Breast epithelium (tissue), 4 donors: ENCODE measurements at regions not wholly inside any gene's neighbourhood (a gene's known extent, or its start where the extent isn't known, plus 50 kb on each side); places are given as distances from the start of the nearest gene placed in this dataset.

Source experiments
- DNase-seq, 2 donors: peaks; one replicate each; pipeline ENCODE4 v3.0.0-alpha.2; 2019; ENCODE audit warnings: low spot score in 2 of 2
- H3K27ac ChIP-seq, 2 donors: fragments of 200-600 bp; sonication (generic) in 1 of 2; one replicate each; pipeline ENCODE4 v1.5.1; 2016 to 2019; ENCODE audit warnings: mild to moderate bottlenecking in 1 of 2
- H3K27me3 ChIP-seq, 2 donors: fragments of 200-600 bp; sonication (generic) in 1 of 2; one replicate each; pipeline versions ENCODE4 v1.5.1 to v1.6.0; 2017 to 2019; ENCODE audit warnings: control low read depth in 1 of 2, mild to moderate bottlenecking in 1 of 2
- H3K36me3 ChIP-seq: fragments of 200-600 bp; one replicate; pipeline ENCODE4 v1.5.1; 2019
- H3K4me1 ChIP-seq, 2 donors: fragments of 200-600 bp; sonication (generic); one replicate each; pipeline ENCODE4 v1.5.1; 2016 to 2019; ENCODE audit warnings: control low read depth in 1 of 2
- H3K4me3 ChIP-seq, 3 donors: fragments of 200-600 bp; sonication (generic); 1 replicate in 2 of 3; 2 replicates in 1 of 3; pipeline ENCODE4 v1.5.1; 2016 to 2019; ENCODE audit warnings: mild to moderate bottlenecking in 3 of 3, moderate library complexity in 2 of 3
- H3K9me3 ChIP-seq, 2 donors: fragments of 200-600 bp; sonication (generic) in 1 of 2; one replicate each; pipeline ENCODE4 v1.5.1; 2016 to 2019; ENCODE audit warnings: control low read depth in 1 of 2
- CTCF ChIP-seq, 3 donors: fragments of 450-650 bp; IDR thresholded peaks; one replicate each; pipeline ENCODE4 v1.5.1; 2016 to 2017; ENCODE audit warnings: antibody characterized with exemption in 3 of 3, mild to moderate bottlenecking in 3 of 3, moderate library complexity in 3 of 3
- POLR2A ChIP-seq: fragments of 450-650 bp; IDR thresholded peaks from one replicate; pipeline ENCODE4 v1.6.1; 2016; ENCODE audit warnings: antibody characterized with exemption, mild to moderate bottlenecking, moderate library complexity
- POLR2AphosphoS5 ChIP-seq, 3 donors: sonication (generic); formaldehyde crosslinking; IDR thresholded peaks; one replicate each; pipeline ENCODE4 v1.6.1; 2017; ENCODE audit warnings: antibody characterized with exemption in 3 of 3
- intact Hi-C: fragments of 100-400 bp; cut with DNase I; formaldehyde crosslinking; loops from one replicate; pipeline ENCODE4 v1.15.1; 2023; ENCODE audit warnings: low total_unique reads

- Histone ChIP-seq H3K4me3 (no peak overlapping the region), H3K4me1 (no peaks in the 10 kb centered on the region), H3K9me3 (no peaks in the 10 kb centered on the region), H3K27ac (no peak overlapping the region), H3K36me3 (no peaks in the 10 kb centered on the region), H3K27me3 (no peaks in the 10 kb centered on the region)
- intact Hi-C loops, result loop anchor here (5.0 kb wide), 1 partner anchor 255 kb away; no protein-coding TSS in a partner anchor
- TF ChIP-seq CTCF (IDR thresholded peaks at IDR 0.05), result no peak
- TF ChIP-seq POLR2A, result no peak
- TF ChIP-seq POLR2AphosphoS5 (IDR thresholded peaks at IDR 0.05), result no peak
- DNase-seq, result no peak
Observed at GRCh38 chr4:101667348-101667747, 123.2 kb upstream of the BANK1 start.

GRCh38 chr4:101660607-101661006, 129.9 kb upstream of the BANK1 start:
- intact Hi-C loops, result no loop called here
- TF ChIP-seq CTCF (IDR thresholded peaks at IDR 0.05) (no peak), POLR2AphosphoS5 (IDR thresholded peaks at IDR 0.05) (no peak), POLR2A (no peak)
- no peak overlapping the region for H3K4me3 ChIP-seq

GRCh38 chr4:101655857-101656256, 134.7 kb upstream of the BANK1 start:
- intact Hi-C loops, result no loop called here
- TF ChIP-seq POLR2A (no peak), POLR2AphosphoS5 (IDR thresholded peaks at IDR 0.05) (no peak), CTCF (IDR thresholded peaks at IDR 0.05) (no peak)
- no peak overlapping the region for H3K27ac ChIP-seq
- H3K36me3 ChIP-seq, result no peaks in the 10 kb centered on the region
- no peaks in the 10 kb centered on the region for H3K27me3 ChIP-seq
- DNase-seq, result no peak
- H3K4me1 ChIP-seq, result no peaks in the 10 kb centered on the region
- H3K4me3 ChIP-seq, result no peak overlapping the region
- no peaks in the 10 kb centered on the region for H3K9me3 ChIP-seq

More at GRCh38 chr4:101660607-101661006, 129.9 kb upstream of the BANK1 start:
- no peaks in the 10 kb centered on the region for H3K36me3 ChIP-seq
- no peak overlapping the region for H3K27ac ChIP-seq
- H3K27me3 ChIP-seq, result no peaks in the 10 kb centered on the region
- no peaks in the 10 kb centered on the region for H3K9me3 ChIP-seq
- DNase-seq, result no peak
- H3K4me1 ChIP-seq, result no peaks in the 10 kb centered on the region

GRCh38 chr4:101655005-101655404, 135.5 kb upstream of the BANK1 start:
- TF ChIP-seq CTCF (IDR thresholded peaks at IDR 0.05), result no peak
- TF ChIP-seq POLR2A, result no peak
- TF ChIP-seq POLR2AphosphoS5 (IDR thresholded peaks at IDR 0.05), result no peak
- no peaks in the 10 kb centered on the region for H3K36me3 ChIP-seq
- no peak for DNase-seq
- no peak overlapping the region for H3K4me3 ChIP-seq
- intact Hi-C loops, result no loop called here
- H3K9me3 ChIP-seq, result no peaks in the 10 kb centered on the region
- H3K27ac ChIP-seq, result no peak overlapping the region
- no peaks in the 10 kb centered on the region for H3K27me3 ChIP-seq
- no peaks in the 10 kb centered on the region for H3K4me1 ChIP-seq

- TF ChIP-seq CTCF (IDR thresholded peaks at IDR 0.05) (no peak), POLR2AphosphoS5 (IDR thresholded peaks at IDR 0.05) (no peak), POLR2A (no peak)
- intact Hi-C loops, result no loop called here
- no peak for DNase-seq
Observed at GRCh38 chr4:101651778-101652177, 138.8 kb upstream of the BANK1 start.

More at GRCh38 chr4:101651778-101652177, 138.8 kb upstream of the BANK1 start:
- Histone ChIP-seq H3K4me3 (no peak overlapping the region), H3K27ac (peak overlapping the region in 1 of 2 donors; percentile 7), H3K27me3 (no peaks in the 10 kb centered on the region), H3K4me1 (no peaks in the 10 kb centered on the region), H3K9me3 (no peaks in the 10 kb centered on the region), H3K36me3 (no peaks in the 10 kb centered on the region)
